Loucy (cell line): ENCODE measurements at regions not wholly inside any gene's neighbourhood (a gene's known extent, or its start where the extent isn't known, plus 50 kb on each side); places are given as distances from the start of the nearest gene placed in this dataset.

Experiments used
- H2AFZ ChIP-seq: fragments of 200-600 bp; sonication (generic); 2 replicates; pipeline ENCODE4 v1.6.0; 2016; ENCODE audit warnings: antibody characterized with exemption, mild to moderate bottlenecking, low read length, moderate library complexity
- H3F3A ChIP-seq: fragments of 200-600 bp; 2 replicates; pipeline ENCODE4 v1.6.0; 2016; ENCODE audit warnings: antibody characterized with exemption, low read depth, mild to moderate bottlenecking
- H3K27me3 ChIP-seq: fragments of 200-600 bp; sonication (generic); 2 replicates; pipeline ENCODE4 v1.6.1; 2014; ENCODE audit warnings: low read length, mild to moderate bottlenecking; ENCODE audit not compliant: insufficient read depth, poor library complexity, severe bottlenecking
- H3K36me3 ChIP-seq: fragments of 200-600 bp; sonication (generic); 2 replicates; pipeline ENCODE4 v1.6.1; 2016; ENCODE audit warnings: low read length; ENCODE audit not compliant: insufficient read depth
- H3K4me1 ChIP-seq: fragments of 200-600 bp; sonication (generic); 2 replicates; pipeline ENCODE4 v1.5.1; 2014; ENCODE audit warnings: low read length, mild to moderate bottlenecking; ENCODE audit not compliant: insufficient read depth, poor library complexity, severe bottlenecking
- H3K4me2 ChIP-seq: fragments of 200-600 bp; sonication (generic); 2 replicates; pipeline ENCODE4 v1.6.0; 2014; ENCODE audit warnings: antibody characterized with exemption, low read length, low read depth, mild to moderate bottlenecking; ENCODE audit not compliant: poor library complexity, severe bottlenecking
- H3K4me3 ChIP-seq: fragments of 200-600 bp; sonication (generic); 2 replicates; pipeline ENCODE4 v1.5.1; 2014; ENCODE audit warnings: low read length, mild to moderate bottlenecking, mixed read lengths; ENCODE audit not compliant: poor library complexity, severe bottlenecking
- H3K79me2 ChIP-seq: fragments of 200-600 bp; sonication (generic); 2 replicates; pipeline ENCODE4 v1.6.1; 2014; ENCODE audit warnings: low read length; ENCODE audit not compliant: insufficient read depth
- H3K9ac ChIP-seq: fragments of 200-600 bp; sonication (generic); 2 replicates; pipeline ENCODE4 v1.6.0; 2014; ENCODE audit warnings: mild to moderate bottlenecking, low read depth, low read length, moderate library complexity; ENCODE audit not compliant: poor library complexity, severe bottlenecking
- H3K9me2 ChIP-seq: fragments of 200-600 bp; sonication (generic); replicated peaks from 2 replicates; pipeline ENCODE4 v1.6.1; 2016; ENCODE audit warnings: low read depth, low read length, mixed read lengths
- H3K9me3 ChIP-seq: fragments of 200-600 bp; sonication (generic); 2 replicates; pipeline ENCODE4 v1.6.1; 2014; ENCODE audit warnings: mild to moderate bottlenecking, antibody characterized with exemption, low read length, low read depth; ENCODE audit not compliant: insufficient read depth
- H4K20me1 ChIP-seq: fragments of 200-600 bp; sonication (generic); 2 replicates; pipeline ENCODE4 v1.6.0; 2014; ENCODE audit warnings: antibody characterized with exemption, low read length, mild to moderate bottlenecking; ENCODE audit not compliant: insufficient read depth, poor library complexity, severe bottlenecking
- EZH2phosphoT487 ChIP-seq: fragments of 200-600 bp; IDR thresholded peaks from 2 replicates; pipeline ENCODE4 v1.6.1; 2018; ENCODE audit warnings: antibody characterized with exemption, mild to moderate bottlenecking, moderate library complexity, borderline replicate concordance
- TF ChIP-seq, protein P1 (sequence below): fragments of 200-600 bp; sonication (generic); conservative IDR thresholded peaks from 2 replicates; pipeline ENCODE4 v1.5.1; 2014; ENCODE audit warnings: mild to moderate bottlenecking, antibody characterized with exemption, low read length

DNA sequence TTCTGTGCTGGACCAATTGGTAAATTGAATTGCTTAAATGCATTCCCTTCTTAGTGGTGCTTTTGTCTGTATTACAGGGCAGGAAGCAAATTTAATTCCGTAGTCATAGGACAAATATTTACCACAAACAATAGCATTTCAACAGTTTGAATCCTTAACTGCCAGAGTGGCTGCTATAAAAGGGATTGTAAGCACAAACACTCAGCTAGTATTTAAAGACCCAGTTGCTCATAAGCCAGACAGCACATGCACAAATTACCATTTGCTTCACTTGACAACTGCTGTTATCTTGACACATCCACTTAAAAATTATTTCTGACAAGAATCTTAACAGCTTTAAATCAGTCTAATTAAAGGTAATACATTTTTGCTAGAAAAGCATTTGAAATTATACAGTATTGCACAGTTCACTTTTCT, 490.2 kb upstream of the ADAMTS9 start:
- Histone ChIP-seq H3K4me2 (no peak overlapping the region), H2AFZ (no peak overlapping the region), H3K79me2 (no peaks in the 10 kb centered on the region), H3K9ac (no peak overlapping the region), H3K4me1 (no peaks in the 10 kb centered on the region), H3K9me3 (no peaks in the 10 kb centered on the region), H3K36me3 (no peaks in the 10 kb centered on the region), H4K20me1 (no peaks in the 10 kb centered on the region), H3K4me3 (no peak overlapping the region), H3F3A (no peaks in the 10 kb centered on the region), H3K9me2 (no peaks in the 10 kb centered on the region), H3K27me3 (no peaks in the 10 kb centered on the region)
- no peak for TF ChIP-seq EZH2phosphoT487
- TF ChIP-seq, protein P1, sequence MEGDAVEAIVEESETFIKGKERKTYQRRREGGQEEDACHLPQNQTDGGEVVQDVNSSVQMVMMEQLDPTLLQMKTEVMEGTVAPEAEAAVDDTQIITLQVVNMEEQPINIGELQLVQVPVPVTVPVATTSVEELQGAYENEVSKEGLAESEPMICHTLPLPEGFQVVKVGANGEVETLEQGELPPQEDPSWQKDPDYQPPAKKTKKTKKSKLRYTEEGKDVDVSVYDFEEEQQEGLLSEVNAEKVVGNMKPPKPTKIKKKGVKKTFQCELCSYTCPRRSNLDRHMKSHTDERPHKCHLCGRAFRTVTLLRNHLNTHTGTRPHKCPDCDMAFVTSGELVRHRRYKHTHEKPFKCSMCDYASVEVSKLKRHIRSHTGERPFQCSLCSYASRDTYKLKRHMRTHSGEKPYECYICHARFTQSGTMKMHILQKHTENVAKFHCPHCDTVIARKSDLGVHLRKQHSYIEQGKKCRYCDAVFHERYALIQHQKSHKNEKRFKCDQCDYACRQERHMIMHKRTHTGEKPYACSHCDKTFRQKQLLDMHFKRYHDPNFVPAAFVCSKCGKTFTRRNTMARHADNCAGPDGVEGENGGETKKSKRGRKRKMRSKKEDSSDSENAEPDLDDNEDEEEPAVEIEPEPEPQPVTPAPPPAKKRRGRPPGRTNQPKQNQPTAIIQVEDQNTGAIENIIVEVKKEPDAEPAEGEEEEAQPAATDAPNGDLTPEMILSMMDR: no peak

DNA sequence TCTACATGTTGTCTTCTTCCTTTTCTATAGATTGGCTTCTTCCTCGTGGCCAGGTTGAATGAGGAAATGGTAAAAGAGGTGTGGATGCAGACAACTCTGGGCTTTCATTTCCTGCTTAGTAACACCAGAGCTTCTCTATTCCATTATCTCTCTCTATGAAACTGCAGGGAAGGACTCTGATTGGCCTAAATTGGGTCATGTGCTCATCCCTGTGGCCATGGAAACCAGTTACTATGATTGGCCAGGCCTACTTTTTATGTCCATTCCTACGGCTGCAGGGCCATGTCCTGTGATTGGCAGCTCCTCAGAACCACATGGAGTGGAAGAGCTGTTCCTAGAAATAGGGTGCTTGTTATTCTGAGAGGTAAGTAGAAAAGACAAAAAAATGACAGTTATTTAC, 486.9 kb upstream of the ADAMTS9 start:
- H3K4me2 ChIP-seq: no peak overlapping the region
- H3K9me3 ChIP-seq: no peaks in the 10 kb centered on the region
- H3K9me2 ChIP-seq: no peaks in the 10 kb centered on the region
- no peaks in the 10 kb centered on the region for H3F3A ChIP-seq
- no peak overlapping the region for H2AFZ ChIP-seq
- H3K4me1 ChIP-seq: no peaks in the 10 kb centered on the region
- H3K4me3 ChIP-seq: no peak overlapping the region
- H3K27me3 ChIP-seq: no peaks in the 10 kb centered on the region
- H3K36me3 ChIP-seq: no peaks in the 10 kb centered on the region
- no peak overlapping the region for H3K9ac ChIP-seq
- H4K20me1 ChIP-seq: no peaks in the 10 kb centered on the region
- no peaks in the 10 kb centered on the region for H3K79me2 ChIP-seq
- TF ChIP-seq, protein P1: no peak
- TF ChIP-seq EZH2phosphoT487: no peak

DNA sequence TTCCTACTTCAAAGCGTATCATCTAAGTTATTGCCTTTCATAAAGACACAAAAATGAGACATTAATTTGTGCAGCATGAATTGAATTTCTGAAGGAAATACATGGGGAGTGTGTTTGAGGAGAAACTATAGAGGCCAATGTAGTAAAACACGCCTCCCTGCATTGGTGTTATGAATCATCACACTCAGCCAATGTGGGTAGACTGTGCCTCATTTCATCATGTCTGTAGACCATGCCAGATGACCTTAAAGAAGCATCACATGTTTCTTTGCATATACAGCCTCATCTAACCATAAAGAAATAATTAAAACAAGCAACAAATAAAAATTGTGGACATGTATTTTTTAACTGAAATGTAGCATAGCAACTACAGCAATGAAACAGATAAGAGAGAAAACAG, 486.0 kb upstream of the ADAMTS9 start:
- Histone ChIP-seq H3K9me2 (no peaks in the 10 kb centered on the region), H3K4me3 (no peak overlapping the region), H3K9me3 (no peaks in the 10 kb centered on the region), H3K9ac (no peak overlapping the region), H4K20me1 (no peaks in the 10 kb centered on the region), H3K36me3 (no peaks in the 10 kb centered on the region), H3K4me1 (no peaks in the 10 kb centered on the region), H3F3A (no peaks in the 10 kb centered on the region), H3K27me3 (no peaks in the 10 kb centered on the region), H2AFZ (no peak overlapping the region), H3K79me2 (no peaks in the 10 kb centered on the region), H3K4me2 (no peak overlapping the region)
- no peak for TF ChIP-seq EZH2phosphoT487
- TF ChIP-seq, protein P1: no peak
